Endothelial cell of umbilical vein (primary cell): ENCODE measurements at regions not wholly inside any gene's neighbourhood (a gene's known extent, or its start where the extent isn't known, plus 50 kb on each side); places are given as distances from the start of the nearest gene placed in this dataset.

Source experiments
- BruUV-seq: library from RNA; stranded (reverse); fragments of 400-500 nt; replicated peaks from 2 replicates; lab custom pipeline; 2021; lab: Mats Ljungman, UMichigan
- CTCF ChIA-PET: fragments of 300-600, 350-600 bp; sonication (Branson Sonifier 250); formaldehyde crosslinking; loops from one replicate; lab custom pipeline; 2021; ENCODE audit warnings: antibody characterized with exemption, inconsistent platforms; lab: Charles Lee
- POLR2A ChIA-PET: fragments of 300-600, 350-600 bp; sonication (Branson Sonifier 250); formaldehyde crosslinking; loops from one replicate; lab custom pipeline; 2021; ENCODE audit warnings: antibody characterized with exemption, inconsistent platforms; lab: Charles Lee
- DNase-seq: peaks from one replicate; pipeline ENCODE4 v3.0.0-alpha.2; 2011; ENCODE audit warnings: low read depth, low spot score
- FAIRE-seq: peaks from 2 replicates; lab custom pipeline; 2011; peaks lifted over from hg19 to GRCh38; lab: Jason Lieb, UNC
- H2AFZ ChIP-seq: 2 replicates; pipeline ENCODE4 v1.6.0; 2012; ENCODE audit warnings: low read depth, low read length, control low read depth, inconsistent platforms
- H3K27ac ChIP-seq: 2 replicates; pipeline ENCODE4 v1.5.1; 2011; ENCODE audit warnings: low read depth, mild to moderate bottlenecking, control low read depth, low read length, moderate library complexity; ENCODE audit not compliant: insufficient read depth
- H3K27me3 ChIP-seq, 2 experiments: 2 replicates each; pipeline versions ENCODE4 v1.6.0 to v1.6.1; 2011; ENCODE audit warnings: low read length in 2 of 2, mixed read lengths in 1 of 2; ENCODE audit not compliant: control insufficient read depth in 2 of 2, insufficient read depth in 2 of 2
- H3K36me3 ChIP-seq, 2 experiments: 2 replicates in 1 of 2; 3 replicates in 1 of 2; pipeline ENCODE4 v1.5.1; 2011; ENCODE audit warnings: low read length in 2 of 2, mild to moderate bottlenecking in 1 of 2, moderate library complexity in 1 of 2; ENCODE audit not compliant: control insufficient read depth in 2 of 2, insufficient read depth in 2 of 2; ENCODE audit errors: extremely low read depth in 1 of 2
- H3K4me1 ChIP-seq: 3 replicates; pipeline ENCODE4 v1.5.1; 2011; ENCODE audit warnings: mild to moderate bottlenecking, low read length; ENCODE audit not compliant: control insufficient read depth, insufficient read depth; ENCODE audit errors: extremely low read depth
- H3K4me2 ChIP-seq: 2 replicates; pipeline ENCODE4 v1.6.1; 2011; ENCODE audit warnings: low read length, control low read depth, mixed read lengths; ENCODE audit not compliant: insufficient read depth
- H3K4me3 ChIP-seq, 3 experiments: fragments of 200-600 bp in 1 of 3; sonication (generic), shearing (Covaris generic) in 1 of 3; replicated peaks in 1 of 3; 2 replicates each; pipeline ENCODE4 v1.5.1; 2011 to 2016; ENCODE audit warnings: control low read depth in 3 of 3, low read length in 3 of 3, mild to moderate bottlenecking in 2 of 3, inconsistent platforms in 1 of 3, low read depth in 1 of 3, moderate library complexity in 1 of 3; ENCODE audit not compliant: insufficient read depth in 1 of 3
- H3K79me2 ChIP-seq: 2 replicates; pipeline ENCODE4 v1.6.0; 2012; ENCODE audit warnings: low read length, inconsistent platforms; ENCODE audit not compliant: control insufficient read depth, insufficient read depth
- H3K9ac ChIP-seq: replicated peaks from 2 replicates; pipeline ENCODE3; 2011; ENCODE audit warnings: low read length, control low read depth; ENCODE audit not compliant: insufficient read depth; ENCODE audit errors: extremely low read depth
- H3K9me1 ChIP-seq: replicated peaks from 3 replicates; pipeline ENCODE4 v1.6.0; 2011; ENCODE audit warnings: mild to moderate bottlenecking, low read length; ENCODE audit not compliant: control insufficient read depth, insufficient read depth; ENCODE audit errors: extremely low read depth
- H3K9me3 ChIP-seq: replicated peaks from 2 replicates; pipeline ENCODE4 v1.5.1; 2012; ENCODE audit warnings: low read length, inconsistent platforms; ENCODE audit not compliant: control insufficient read depth, insufficient read depth
- H4K20me1 ChIP-seq: replicated peaks from 2 replicates; pipeline ENCODE3; 2011; ENCODE audit warnings: mild to moderate bottlenecking, low read length; ENCODE audit not compliant: control insufficient read depth, insufficient read depth; ENCODE audit errors: extremely low read depth
- CTCF ChIP-seq, 2 donors: IDR thresholded peaks; 1 replicate in 1 of 2; 2 replicates in 1 of 2; pipeline ENCODE4 v1.5.1; 2011; ENCODE audit warnings: low read length in 2 of 2, mild to moderate bottlenecking in 2 of 2, moderate library complexity in 2 of 2, control low read depth in 1 of 2, inconsistent platforms in 1 of 2, low read depth in 1 of 2; ENCODE audit not compliant: insufficient read depth in 1 of 2; ENCODE audit errors: extremely low read depth in 1 of 2
- EZH2 ChIP-seq: IDR thresholded peaks from 2 replicates; pipeline ENCODE4 v1.6.1; 2012; ENCODE audit warnings: borderline replicate concordance, low read depth, mild to moderate bottlenecking, moderate library complexity, low read length, inconsistent platforms; ENCODE audit not compliant: severe bottlenecking
- FOS ChIP-seq: IDR thresholded peaks from 2 replicates; pipeline ENCODE4 v1.6.1; 2011; ENCODE audit warnings: mild to moderate bottlenecking, low read length, moderate library complexity, borderline replicate concordance; ENCODE audit not compliant: insufficient read depth
- GATA2 ChIP-seq: IDR thresholded peaks from 2 replicates; pipeline ENCODE4 v1.7.0; 2011; ENCODE audit warnings: low read depth, mild to moderate bottlenecking, moderate library complexity, mixed read lengths, low read length; ENCODE audit not compliant: insufficient read length, insufficient read depth
- MYC ChIP-seq: IDR thresholded peaks from one replicate; pipeline ENCODE4 v1.6.1; 2011; ENCODE audit warnings: mild to moderate bottlenecking, low read depth, low read length
- POLR2A ChIP-seq: IDR thresholded peaks from 2 replicates; pipeline ENCODE4 v1.6.1; 2012; ENCODE audit warnings: low read depth, mild to moderate bottlenecking, control low read depth, low read length
- POLR2AphosphoS5 ChIP-seq: IDR thresholded peaks from 2 replicates; pipeline ENCODE4 v1.6.1; 2012; ENCODE audit warnings: low read depth, mild to moderate bottlenecking, control low read depth, low read length, moderate library complexity; ENCODE audit not compliant: insufficient read depth
- dilution Hi-C: fragments of 300-500 bp; cut with MboI; formaldehyde crosslinking; loops from one replicate; pipeline ENCODE4 v1.15.0; 2019; ENCODE audit warnings: low sequenced_read_pairs; ENCODE audit not compliant: extremely low pct_ligation_motif_present
- intact Hi-C: fragments of 100-400 bp; cut with micrococcal nuclease; formaldehyde crosslinking; loops from one replicate; pipeline ENCODE4 v1.10.0; 2022
- TF ChIP-seq, protein P1 (sequence below): IDR thresholded peaks from 2 replicates; pipeline ENCODE4 v1.6.1; 2011; ENCODE audit not compliant: insufficient read depth, insufficient read length

DNA sequence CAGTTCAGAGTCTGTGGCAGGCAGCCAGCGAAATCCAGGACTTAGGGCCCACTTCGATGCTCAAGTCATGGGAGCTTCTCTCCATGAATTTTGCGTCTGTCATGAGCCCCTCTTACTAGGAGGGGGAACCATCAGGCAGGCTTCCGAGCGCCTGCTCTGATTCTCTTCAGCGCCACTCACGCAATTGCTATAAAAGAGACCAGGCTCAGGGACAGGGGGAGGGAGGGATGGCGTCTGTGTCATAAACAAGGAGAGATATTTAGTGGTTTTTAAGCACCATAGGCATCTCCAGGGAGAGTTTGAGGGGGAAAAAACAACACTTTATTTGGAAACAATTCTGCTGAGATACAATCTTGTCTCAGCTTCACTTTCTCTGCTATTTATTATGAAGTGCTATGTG lies 60.6 kb downstream of the NAV1 start:
- H3K4me3 ChIP-seq = no peak overlapping the region
- H3K9ac ChIP-seq = no peak overlapping the region
- intact Hi-C loops = no loop called here
- no peaks in the 10 kb centered on the region for H3K27me3 ChIP-seq
- ChIA-PET CTCF (interaction anchor here (2.8 kb wide), 1 partner anchor 40 kb away, joined by 8 read pairs; no protein-coding TSS in a partner anchor), POLR2A (no interaction called here)
- no peaks in the 10 kb centered on the region for H4K20me1 ChIP-seq
- H3K9me1 ChIP-seq = no peaks in the 10 kb centered on the region
- DNase-seq (no peak), FAIRE-seq (no peak)
- no peak overlapping the region for H3K4me2 ChIP-seq
- peaks cover 1 to 2% of the 10 kb centered on the region in 2 experiments for H3K36me3 ChIP-seq
- TF ChIP-seq MYC (no peak), POLR2A (no peak), GATA2 (no peak), POLR2AphosphoS5 (no peak), FOS (no peak), CTCF (IDR thresholded peaks at IDR 0.05; ENCODE audit: extremely low read depth in 1 of 2, insufficient read depth in 1 of 2, low read depth in 1 of 2, low read length in 2 of 2) (no peak), EZH2 (no peak)
- TF ChIP-seq, protein P1, sequence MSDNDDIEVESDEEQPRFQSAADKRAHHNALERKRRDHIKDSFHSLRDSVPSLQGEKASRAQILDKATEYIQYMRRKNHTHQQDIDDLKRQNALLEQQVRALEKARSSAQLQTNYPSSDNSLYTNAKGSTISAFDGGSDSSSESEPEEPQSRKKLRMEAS = no peak
- dilution Hi-C loops = no loop called here
- H3K9me3 ChIP-seq = no peaks in the 10 kb centered on the region
- peaks cover 56% of the 10 kb centered on the region for H3K79me2 ChIP-seq
- peaks cover 45% of the 10 kb centered on the region for H3K4me1 ChIP-seq
- no peak overlapping the region for H2AFZ ChIP-seq
- no peak overlapping the region for H3K27ac ChIP-seq
- no TSS peak for BruUV-seq
